Hematopoietic multipotent progenitor cell treated with erythropoietin and hydrocortisone succinate and interleukin-3 and kit ligand, for 4 days (in vitro differentiated cells): ENCODE measurements at regions not wholly inside any gene's neighbourhood (a gene's known extent, or its start where the extent isn't known, plus 50 kb on each side); places are given as distances from the start of the nearest gene placed in this dataset.
"Not testable (repeated sequence)": the region's sequence is repeated elsewhere in the genome, so short reads cannot be mapped to it uniquely, and the experiment has no call there.

Source experiments
- DNase-seq: peaks from one replicate; pipeline ENCODE4 v3.0.0-alpha.2; 2015

DNA sequence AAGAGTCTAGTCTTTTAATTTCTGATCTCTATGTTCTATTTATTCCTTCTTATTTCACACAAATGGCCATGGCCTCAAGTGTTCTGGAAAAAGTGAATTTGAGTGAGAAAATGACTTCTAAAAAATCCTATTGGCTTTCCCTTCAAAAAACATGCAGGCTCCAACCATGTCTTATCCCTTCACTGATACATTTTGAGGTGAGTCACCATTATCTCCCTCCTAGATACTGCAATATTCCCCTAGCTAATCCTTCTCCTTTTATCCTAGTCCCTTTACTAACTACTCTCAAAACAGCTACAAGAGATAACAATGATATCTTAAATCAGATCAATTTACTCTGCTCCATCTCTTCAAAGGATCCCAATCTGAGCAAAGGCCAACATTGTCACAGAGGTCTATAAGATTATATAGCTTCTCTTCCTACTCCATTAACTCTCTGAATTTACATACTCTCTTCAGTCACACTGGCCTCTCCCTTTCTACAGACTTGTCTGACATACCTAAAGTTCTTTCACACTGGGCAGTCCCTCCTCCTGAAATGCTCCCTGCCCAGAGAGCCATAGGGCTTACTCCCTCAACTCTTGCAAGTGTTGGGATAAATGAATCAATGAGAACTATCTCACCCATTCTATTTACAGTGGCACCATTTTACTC lies 129.2 kb downstream of the TENT5A start:
- DNase-seq, result no peak

DNA sequence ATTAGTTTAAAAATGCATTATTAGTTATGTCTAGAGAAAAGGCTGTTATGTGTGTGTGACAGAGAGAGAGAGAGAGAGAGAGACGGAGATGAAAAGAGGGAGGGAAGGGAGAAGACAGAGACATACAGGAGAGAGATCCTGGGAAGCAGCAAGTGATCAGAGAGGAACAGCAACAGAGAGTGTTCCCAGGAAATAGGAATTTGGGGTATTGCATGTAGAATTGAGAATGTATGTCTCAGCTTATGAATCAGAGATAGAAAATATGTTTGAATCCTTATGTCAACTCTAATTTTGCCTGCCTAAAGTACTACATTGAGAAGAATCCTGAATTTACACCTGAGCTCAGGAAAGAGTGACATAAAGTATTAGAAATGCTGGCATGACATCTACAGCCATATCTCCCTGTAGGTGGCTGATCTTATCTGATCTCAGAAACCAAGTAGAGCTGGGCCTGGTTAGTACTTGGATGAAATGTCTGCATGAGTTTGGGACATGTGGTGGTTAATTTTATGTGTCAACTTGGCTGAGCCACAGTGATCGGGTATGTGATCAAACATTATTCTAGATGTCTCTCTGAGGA lies 130.6 kb downstream of the TENT5A start:
- no peak for DNase-seq

- peak; percentile 68 for DNase-seq
Measured at GRCh38 chr6:81614292-81614691, 138.2 kb downstream of the TENT5A start.

GRCh38 chr6:81613606-81614005 lies 138.9 kb downstream of the TENT5A start:
- peak; percentile 40 for DNase-seq

- DNase-seq, result no peak
Measured at GRCh38 chr6:81612136-81612535, 140.3 kb downstream of the TENT5A start.

- DNase-seq, result no peak
Measured at GRCh38 chr6:81609736-81610135, 142.7 kb downstream of the TENT5A start.

GRCh38 chr6:81608776-81609175 lies 143.7 kb downstream of the TENT5A start:
- no peak for DNase-seq

DNA sequence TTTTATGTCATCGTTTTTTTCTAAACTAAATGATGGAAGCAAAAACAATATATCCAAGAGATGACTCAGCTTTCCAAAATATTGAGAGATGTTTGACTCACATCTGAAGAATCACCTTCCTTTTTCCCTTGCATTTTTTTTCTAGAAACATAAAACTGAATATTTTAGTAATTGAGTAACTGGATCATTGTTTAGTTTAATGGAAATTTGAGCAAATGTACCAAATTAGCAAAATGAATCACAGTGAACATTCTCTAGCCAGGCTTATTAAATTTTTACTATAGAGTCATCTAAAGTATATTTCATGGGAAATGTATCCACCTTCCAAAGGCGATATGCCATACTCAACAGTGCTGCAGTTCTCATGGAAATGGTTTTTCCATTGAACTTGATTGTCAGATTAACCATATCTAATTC lies 145.5 kb downstream of the TENT5A start:
- DNase-seq, result no peak

GRCh38 chr6:81605526-81605925 lies 147.0 kb downstream of the TENT5A start:
- DNase-seq, result no peak

- DNase-seq, result no peak
Measured at GRCh38 chr6:81601918-81602317, 150.6 kb downstream of the TENT5A start.

GRCh38 chr6:81600488-81600887 lies 152.0 kb downstream of the TENT5A start:
- not testable (repeated sequence) for DNase-seq

DNA sequence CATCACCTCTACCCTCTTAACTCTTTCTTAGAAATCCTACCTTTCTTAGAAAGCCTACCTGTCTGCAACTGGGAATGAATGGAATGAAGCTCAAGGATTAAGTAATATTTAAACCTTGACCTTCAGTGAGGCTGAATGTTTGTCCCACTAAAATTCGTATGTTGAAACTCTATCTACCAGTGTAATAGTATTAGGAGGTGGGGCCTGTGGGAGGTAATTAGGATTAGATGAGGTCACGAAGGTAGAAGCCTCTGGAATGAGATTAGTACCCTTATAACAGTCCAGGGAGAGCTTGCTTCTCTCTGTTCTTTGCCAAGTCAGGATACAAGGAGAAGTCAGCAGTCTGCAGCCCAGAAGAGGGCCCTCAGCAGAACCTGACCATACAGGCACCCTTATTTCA lies 158.0 kb downstream of the TENT5A start:
- DNase-seq, result no peak

DNA sequence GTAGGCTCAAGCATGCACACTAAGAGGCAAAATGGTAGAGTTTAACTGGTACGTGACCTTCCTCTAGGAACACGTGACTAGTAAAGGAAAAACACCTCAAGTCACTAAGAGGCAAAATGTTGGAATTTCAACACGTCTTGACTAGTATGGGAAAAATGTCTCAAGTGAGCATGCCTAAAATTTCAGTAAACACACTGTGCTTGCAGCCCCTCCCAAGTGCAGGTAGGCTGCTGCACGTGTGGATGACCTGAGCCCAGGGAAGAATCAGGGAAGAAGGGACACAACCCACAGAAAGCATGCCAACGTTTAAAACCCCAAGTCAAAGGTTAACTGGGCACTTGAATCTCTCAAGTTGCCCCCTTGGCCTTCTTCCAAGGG lies 162.2 kb downstream of the TENT5A start:
- DNase-seq, result no peak

DNA sequence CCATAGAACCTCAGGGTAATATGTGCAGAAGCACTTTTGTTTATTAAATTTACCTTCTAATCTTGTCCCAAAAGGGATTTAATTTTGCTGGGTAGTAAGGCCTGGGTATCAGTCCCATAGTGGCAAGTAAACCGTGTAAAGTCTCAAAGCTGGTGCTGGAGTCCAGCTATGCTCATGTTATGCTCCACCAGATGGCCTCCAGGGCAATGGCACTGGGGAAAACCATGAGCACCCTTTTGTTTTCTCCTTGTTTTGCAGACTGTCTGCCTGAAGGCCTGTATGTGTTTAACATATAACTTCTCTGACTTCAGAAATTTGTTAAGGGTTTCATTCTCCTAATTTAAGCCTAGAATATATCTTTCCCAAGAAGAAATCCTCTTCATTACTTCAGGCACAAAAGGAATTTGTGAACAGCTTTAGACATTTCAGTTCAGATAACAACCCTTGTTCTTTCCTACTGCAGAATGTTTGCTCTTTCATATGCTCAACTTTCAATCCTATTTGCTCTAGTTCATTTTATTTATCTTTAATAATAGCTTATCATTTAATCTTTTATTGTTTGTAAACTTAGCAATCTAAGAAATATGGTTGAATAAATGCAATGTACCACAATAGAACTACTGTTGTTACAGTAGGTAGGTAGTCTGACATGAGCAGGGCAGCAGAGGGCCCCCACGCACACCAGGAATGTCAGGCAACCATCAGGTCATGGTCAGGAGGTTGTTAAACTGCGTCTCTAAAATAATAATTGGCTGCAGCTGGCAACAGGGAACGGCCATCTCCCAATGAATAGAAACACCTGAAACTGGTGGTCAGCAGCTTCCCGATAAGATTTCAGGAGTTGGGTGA lies 162.8 kb downstream of the TENT5A start:
- peak; percentile 7 for DNase-seq

- not testable (repeated sequence) for DNase-seq
Measured at GRCh38 chr6:81585686-81586085, 166.8 kb downstream of the TENT5A start.

GRCh38 chr6:81584156-81584555 lies 168.3 kb downstream of the TENT5A start:
- DNase-seq, result not testable (repeated sequence)

GRCh38 chr6:81575442-81575841 lies 177.0 kb downstream of the TENT5A start:
- DNase-seq, result no peak

DNA sequence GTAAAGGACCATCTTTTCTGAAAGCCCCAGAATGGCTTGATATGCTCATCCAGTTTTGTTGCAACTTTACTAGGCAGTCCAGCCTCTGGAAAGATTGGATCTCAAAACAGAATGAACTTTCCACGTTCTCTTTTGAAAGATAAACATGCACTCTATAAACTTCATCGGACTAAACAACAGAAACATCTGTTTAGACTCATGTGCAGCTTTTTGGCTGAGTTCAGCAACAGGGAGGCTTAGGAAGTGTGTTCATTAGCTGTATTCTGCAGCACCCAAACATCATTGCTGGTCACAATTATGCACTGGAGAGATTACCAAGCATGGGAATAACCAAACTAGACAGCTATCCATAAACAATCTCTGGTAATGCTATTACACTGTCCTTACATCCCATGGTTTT lies 180.5 kb downstream of the TENT5A start:
- no peak for DNase-seq

DNA sequence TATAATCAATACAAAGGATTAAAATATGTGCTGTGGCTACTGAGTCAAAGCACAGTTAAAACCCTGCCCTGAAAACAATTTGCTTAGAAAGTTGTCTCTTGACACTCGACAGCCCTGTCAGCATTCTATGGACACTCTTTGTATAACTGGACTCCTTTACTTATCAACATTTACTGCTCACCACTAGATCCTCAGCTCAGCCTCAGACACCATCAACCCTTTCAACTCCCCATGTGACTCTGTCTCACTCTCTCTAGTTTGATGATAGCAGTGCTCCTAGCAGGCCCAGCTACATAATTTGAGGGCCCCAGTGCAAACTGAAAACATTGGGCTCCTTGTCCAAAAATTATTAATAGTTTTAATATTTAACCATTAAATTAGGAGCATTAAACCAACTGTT lies 181.8 kb downstream of the TENT5A start:
- no peak for DNase-seq

DNA sequence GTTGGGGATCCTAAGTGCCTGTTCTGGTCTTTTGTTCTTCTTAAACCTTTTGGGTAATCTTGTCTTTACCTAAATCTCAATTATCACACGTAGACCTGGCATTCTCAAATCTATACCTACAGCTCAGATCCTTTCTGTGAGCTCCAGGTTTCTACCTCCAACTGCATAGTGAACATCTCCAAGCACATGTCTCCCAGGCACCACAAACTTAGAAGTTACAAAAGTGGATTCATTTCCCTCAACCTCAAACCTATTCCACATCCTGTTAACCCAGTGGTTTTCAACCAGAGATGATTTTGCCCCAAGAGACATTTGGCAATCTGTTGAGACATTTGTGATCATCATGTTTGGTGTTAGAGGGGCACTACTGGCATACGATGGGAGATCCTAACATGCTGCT lies 183.5 kb downstream of the TENT5A start:
- no peak for DNase-seq

DNA sequence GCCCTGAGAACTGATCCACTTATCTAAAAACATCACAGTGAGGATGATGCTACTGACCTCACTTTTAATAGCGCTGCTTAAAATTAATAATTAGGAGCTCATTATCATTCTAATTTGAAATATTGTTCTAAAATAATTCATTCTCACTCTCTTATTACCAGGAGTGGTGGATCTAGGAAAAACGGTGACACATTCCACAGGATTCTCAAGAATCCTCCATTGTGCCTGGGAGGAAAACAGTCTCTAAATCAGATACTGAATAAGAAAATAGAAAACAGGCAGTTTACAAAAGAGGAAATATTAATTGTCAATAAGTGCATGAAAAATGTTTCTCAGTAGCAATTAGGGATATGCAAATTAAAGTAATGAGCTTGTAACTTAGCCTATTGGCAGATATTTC lies 187.4 kb downstream of the TENT5A start:
- DNase-seq, result no peak

- no peak for DNase-seq
Measured at GRCh38 chr6:81564470-81565068, 187.9 kb downstream of the TENT5A start.

GRCh38 chr6:81562169-81562568 lies 190.3 kb downstream of the TENT5A start:
- no peak for DNase-seq

- DNase-seq, result no peak
Measured at GRCh38 chr6:81561731-81562130, 190.8 kb downstream of the TENT5A start.
